SH-SY5Y (cell line): ENCODE measurements at regions not wholly inside any gene's neighbourhood (a gene's known extent, or its start where the extent isn't known, plus 50 kb on each side); places are given as distances from the start of the nearest gene placed in this dataset.

Experiments used
- GATA2 ChIP-seq: IDR thresholded peaks from 2 replicates; pipeline ENCODE4 v1.6.1; 2011; ENCODE audit warnings: mild to moderate bottlenecking, low read depth, low read length
- GATA3 ChIP-seq: IDR thresholded peaks from 2 replicates; pipeline ENCODE4 v1.6.1; 2011; ENCODE audit warnings: low read depth, mild to moderate bottlenecking, low read length, moderate library complexity

DNA sequence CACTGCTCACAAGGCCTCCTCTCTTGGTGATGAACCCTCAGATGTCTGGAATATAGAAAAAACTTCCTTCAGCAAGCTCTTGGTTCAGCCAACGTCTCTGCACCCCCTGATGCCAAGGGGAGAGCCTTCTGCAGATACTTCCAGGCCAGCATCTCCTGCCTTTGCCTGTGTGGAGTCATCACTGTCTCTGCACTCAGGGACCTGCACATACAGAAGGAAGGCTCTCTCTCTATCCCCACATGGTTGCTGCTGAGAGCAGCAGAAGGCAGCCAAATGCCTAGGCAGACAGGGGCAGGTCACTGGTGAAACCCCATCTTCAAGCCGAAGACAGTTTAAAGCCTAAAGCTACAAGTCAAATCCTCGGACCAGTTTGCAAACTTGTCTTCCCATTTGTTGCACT lies 137.6 kb downstream of the WDR11 start:
- no peak for TF ChIP-seq GATA3
- TF ChIP-seq GATA2 = no peak
